ENCODE measurements at regions not wholly inside any gene's neighbourhood (a gene's known extent, or its start where the extent isn't known, plus 50 kb on each side); places are given as distances from the start of the nearest gene placed in this dataset.

GRCh38 chr15:45743426-45744235 is 108.8 kb downstream of the SQOR start:
- no peak for DNase-seq

GRCh38 chr15:45744236-45744589 is 109.4 kb downstream of the SQOR start:
- no peak for DNase-seq

GRCh38 chr15:45747426-45747825 is 112.6 kb downstream of the SQOR start:
- no peak for DNase-seq

GRCh38 chr15:45751629-45752028 is 116.8 kb downstream of the SQOR start:
- no peak for DNase-seq

DNA sequence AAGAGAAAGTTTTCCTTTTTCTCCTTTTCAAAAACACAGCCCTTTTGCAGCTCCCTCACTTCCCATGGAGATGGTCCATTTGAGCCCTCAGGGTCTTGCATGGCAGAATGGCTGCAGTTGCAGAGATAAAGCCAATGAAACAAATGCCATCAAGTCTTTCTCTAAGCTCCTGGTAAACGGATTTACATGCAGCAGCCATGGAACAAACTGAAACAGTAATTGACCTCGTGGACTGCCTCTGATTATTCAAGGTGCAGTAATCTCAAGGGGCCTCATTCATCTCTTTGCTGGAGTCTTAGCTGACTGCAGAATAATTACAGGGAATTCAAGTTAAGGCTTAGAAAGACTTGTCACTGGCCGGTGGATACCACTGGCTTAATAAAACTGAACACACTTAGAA is 125.1 kb downstream of the SQOR start:
- no peak for DNase-seq

GRCh38 chr15:45762726-45763125 is 127.9 kb downstream of the SQOR start:
- DNase-seq = no peak

- no peak for DNase-seq
These were observed 128.5 kb downstream of the SQOR start for GRCh38 chr15:45763170-45763869.

DNA sequence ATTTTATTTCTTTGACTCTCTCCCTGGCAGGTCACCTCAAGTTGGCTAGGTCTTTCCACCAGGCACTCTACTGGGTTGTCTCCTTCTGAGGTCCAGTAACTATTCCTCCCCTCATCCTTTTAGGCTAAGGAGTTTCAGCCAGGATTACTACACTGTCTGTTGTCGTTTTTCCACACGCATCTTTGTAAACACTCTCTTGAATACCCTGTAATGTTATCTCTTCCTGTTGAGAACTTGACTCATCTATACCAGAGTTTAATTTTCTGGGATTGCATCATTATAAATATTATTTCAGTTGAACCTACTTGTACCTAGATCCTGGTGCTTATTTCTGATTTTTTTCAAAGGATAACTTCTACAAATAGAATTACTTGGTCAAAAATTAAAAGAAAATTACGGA is 138.3 kb downstream of the SQOR start:
- DNase-seq = no peak

- no peak for DNase-seq
These were observed 141.9 kb downstream of the SQOR start for GRCh38 chr15:45776772-45777171.

- no peak for DNase-seq
These were observed 143.0 kb downstream of the SQOR start for GRCh38 chr15:45777781-45778180.

GRCh38 chr15:45780352-45780751 is 145.5 kb downstream of the SQOR start:
- no peak for DNase-seq

GRCh38 chr15:45784656-45785055 is 149.8 kb downstream of the SQOR start:
- no peak for DNase-seq

GRCh38 chr15:45785897-45786296 is 151.1 kb downstream of the SQOR start:
- DNase-seq = no peak

GRCh38 chr15:45790325-45790943 is 155.6 kb downstream of the SQOR start:
- no peak for DNase-seq

DNA sequence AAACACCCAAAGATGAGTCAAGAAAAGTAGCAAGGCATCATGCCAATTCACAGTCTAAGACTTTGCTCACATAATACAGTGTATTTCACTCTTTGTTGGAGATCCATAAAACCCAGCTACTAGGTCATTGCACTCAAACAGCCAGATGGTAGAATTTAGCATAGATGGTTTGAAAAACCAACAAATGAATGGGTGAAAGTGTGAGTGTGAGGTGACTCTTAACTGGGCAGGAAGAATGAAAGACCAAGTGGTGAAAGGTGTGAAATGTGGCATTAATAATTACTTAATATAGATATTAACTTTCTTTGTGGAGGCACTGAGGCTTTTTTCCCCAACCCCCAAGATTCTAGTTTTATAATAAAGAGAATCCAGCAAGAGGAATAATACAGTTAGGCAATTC is 159.5 kb downstream of the SQOR start:
- no peak for DNase-seq

GRCh38 chr15:45794712-45795439 is 160.0 kb downstream of the SQOR start:
- DNase-seq = no peak

DNA sequence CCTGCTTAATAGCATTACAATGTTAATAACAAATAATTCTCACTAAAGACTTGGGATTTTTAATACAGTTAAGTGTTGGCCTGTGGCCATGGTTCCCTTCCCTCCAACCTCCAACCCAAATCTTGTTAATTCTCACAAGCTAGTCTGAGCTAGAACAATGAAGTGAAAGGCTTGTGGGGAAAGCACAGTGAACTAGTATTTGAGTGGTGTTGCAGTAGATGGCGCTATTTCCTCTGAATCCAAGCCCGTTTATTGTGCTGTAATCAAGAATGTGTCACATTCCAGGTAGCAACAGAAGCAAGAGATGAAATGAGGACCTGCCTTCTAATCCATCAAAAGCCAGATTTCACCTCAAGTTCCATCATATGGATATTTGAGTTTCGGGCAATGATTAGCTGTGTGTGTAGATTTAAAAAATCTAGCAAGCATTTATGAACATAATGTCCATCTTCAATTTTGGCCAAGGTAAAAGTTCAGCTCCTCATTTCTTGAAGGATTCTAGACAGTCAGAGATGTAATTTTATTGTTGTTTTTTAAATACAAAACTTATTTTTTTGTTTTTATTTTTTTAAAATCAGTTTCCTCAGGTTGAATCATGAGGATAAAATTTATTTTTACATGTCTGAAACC is 160.7 kb downstream of the SQOR start:
- peak; percentile 56 for DNase-seq

GRCh38 chr15:45796433-45796832 is 161.6 kb downstream of the SQOR start:
- no peak for DNase-seq

GRCh38 chr15:45799508-45799907 is 164.7 kb downstream of the SQOR start:
- no peak for DNase-seq

GRCh38 chr15:45801543-45801942 is 166.7 kb downstream of the SQOR start:
- no peak for DNase-seq

- peak; percentile 63 for DNase-seq
These were observed 167.3 kb downstream of the SQOR start for GRCh38 chr15:45802140-45802539.

GRCh38 chr15:45804028-45804427 is 169.2 kb downstream of the SQOR start:
- no peak for DNase-seq

GRCh38 chr15:45810201-45810600 is 175.4 kb downstream of the SQOR start:
- DNase-seq = no peak
